OCI-LY3 (cell line): ENCODE measurements at regions not wholly inside any gene's neighbourhood (a gene's known extent, or its start where the extent isn't known, plus 50 kb on each side); places are given as distances from the start of the nearest gene placed in this dataset.

Source experiments
- H2AFZ ChIP-seq: fragments of 200-600, 300-600 bp; shearing (Covaris generic); 2 replicates; pipeline ENCODE4 v1.6.0; 2014; ENCODE audit warnings: antibody characterized with exemption, low read depth, low read length
- H3K27ac ChIP-seq: fragments of 200-600, 300-600 bp; sonication (generic); 2 replicates; pipeline ENCODE4 v1.5.1; 2014; ENCODE audit warnings: mild to moderate bottlenecking, low read length, moderate library complexity, mixed read lengths
- H3K27me3 ChIP-seq: fragments of 200-600, 300-600 bp; sonication (generic); 2 replicates; pipeline ENCODE4 v1.6.1; 2014; ENCODE audit warnings: low read depth, low read length, mixed read lengths
- H3K36me3 ChIP-seq: fragments of 200-600, 300-600 bp; sonication (generic); replicated peaks from 2 replicates; pipeline ENCODE3; 2014; ENCODE audit warnings: low read depth, low read length, mixed read lengths
- H3K4me1 ChIP-seq: fragments of 300-600, 200-600 bp; sonication (generic); 2 replicates; pipeline ENCODE4 v1.6.1; 2014; ENCODE audit warnings: low read length, mixed read lengths
- H3K4me2 ChIP-seq: fragments of 200-600, 300-600 bp; sonication (generic); 2 replicates; pipeline ENCODE4 v1.6.1; 2014; ENCODE audit warnings: low read length, mixed read lengths
- H3K4me3 ChIP-seq: fragments of 300-600, 200-600 bp; sonication (generic); 2 replicates; pipeline ENCODE4 v1.5.1; 2014; ENCODE audit warnings: antibody characterized with exemption, mild to moderate bottlenecking, low read length, moderate library complexity
- H3K79me2 ChIP-seq: fragments of 300-600, 200-600 bp; shearing (Covaris generic); 2 replicates; pipeline ENCODE4 v1.6.1; 2014; ENCODE audit warnings: mild to moderate bottlenecking, low read length, mixed read lengths
- H3K9ac ChIP-seq: fragments of 300-600, 200-600 bp; shearing (Covaris generic); 2 replicates; pipeline ENCODE4 v1.6.0; 2014; ENCODE audit warnings: mild to moderate bottlenecking, low read length, moderate library complexity
- H3K9me3 ChIP-seq: fragments of 200-600, 300-600 bp; shearing (Covaris generic); 2 replicates; pipeline ENCODE4 v1.6.1; 2014; ENCODE audit warnings: low read length, mixed read lengths; ENCODE audit not compliant: insufficient read depth
- H4K20me1 ChIP-seq: fragments of 200-600, 300-600 bp; sonication (generic); 2 replicates; pipeline ENCODE4 v1.6.1; 2016; ENCODE audit warnings: low read length, mixed read lengths; ENCODE audit not compliant: insufficient read depth
- EZH2phosphoT487 ChIP-seq: fragments of 200-600 bp; shearing (Covaris generic); IDR thresholded peaks from 2 replicates; pipeline ENCODE4 v1.6.1; 2018; ENCODE audit warnings: antibody characterized with exemption, mixed run types, low read depth
- TF ChIP-seq, protein P1 (sequence below): fragments of 200-600, 300-600 bp; sonication (generic); IDR thresholded peaks from 2 replicates; pipeline ENCODE4 v1.5.1; 2014; ENCODE audit warnings: antibody characterized with exemption, low read length, low read depth

DNA sequence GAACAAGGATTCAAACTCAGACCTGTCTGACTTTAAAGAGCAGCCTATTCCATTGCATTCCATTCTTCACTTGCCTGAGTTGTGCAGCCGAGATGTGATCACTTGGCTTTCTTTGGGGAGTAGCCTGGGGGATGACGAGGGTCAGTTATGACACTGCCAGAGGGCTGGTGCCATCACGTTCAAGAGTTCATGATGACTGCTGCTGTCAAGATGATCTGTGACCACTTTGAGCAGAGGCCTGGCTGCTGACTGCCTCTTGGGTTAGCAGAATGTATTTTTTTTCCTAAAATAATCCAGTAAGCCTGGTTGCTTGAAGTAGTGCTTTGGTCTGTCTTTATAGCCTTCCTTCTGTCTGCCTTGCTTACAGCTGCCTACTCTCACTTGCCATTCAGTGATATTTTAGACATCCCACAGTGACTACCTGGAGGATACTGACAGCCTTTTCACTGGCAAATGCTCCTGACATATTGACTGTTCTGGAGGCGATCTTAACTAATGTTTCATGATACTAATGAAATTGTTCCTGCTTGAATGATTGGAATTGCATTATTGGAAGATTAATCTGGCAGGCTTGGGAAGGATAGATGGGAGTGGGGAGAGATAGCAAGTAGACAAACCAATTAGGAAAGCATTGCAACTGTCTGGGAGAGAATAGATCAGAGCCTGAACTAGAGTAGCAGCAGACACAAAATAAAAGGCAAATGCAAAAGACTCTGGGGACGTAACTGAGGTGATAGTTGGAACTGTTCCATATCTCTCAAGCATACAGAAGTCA, 221.6 kb upstream of the LCORL start:
- Histone ChIP-seq H3K27ac (no peak overlapping the region), H3K4me2 (no peak overlapping the region), H4K20me1 (no peaks in the 10 kb centered on the region), H3K27me3 (no peaks in the 10 kb centered on the region), H2AFZ (no peak overlapping the region), H3K4me1 (no peaks in the 10 kb centered on the region), H3K9me3 (no peaks in the 10 kb centered on the region), H3K4me3 (no peak overlapping the region), H3K36me3 (no peaks in the 10 kb centered on the region), H3K9ac (no peak overlapping the region), H3K79me2 (no peaks in the 10 kb centered on the region)
- TF ChIP-seq, protein P1, sequence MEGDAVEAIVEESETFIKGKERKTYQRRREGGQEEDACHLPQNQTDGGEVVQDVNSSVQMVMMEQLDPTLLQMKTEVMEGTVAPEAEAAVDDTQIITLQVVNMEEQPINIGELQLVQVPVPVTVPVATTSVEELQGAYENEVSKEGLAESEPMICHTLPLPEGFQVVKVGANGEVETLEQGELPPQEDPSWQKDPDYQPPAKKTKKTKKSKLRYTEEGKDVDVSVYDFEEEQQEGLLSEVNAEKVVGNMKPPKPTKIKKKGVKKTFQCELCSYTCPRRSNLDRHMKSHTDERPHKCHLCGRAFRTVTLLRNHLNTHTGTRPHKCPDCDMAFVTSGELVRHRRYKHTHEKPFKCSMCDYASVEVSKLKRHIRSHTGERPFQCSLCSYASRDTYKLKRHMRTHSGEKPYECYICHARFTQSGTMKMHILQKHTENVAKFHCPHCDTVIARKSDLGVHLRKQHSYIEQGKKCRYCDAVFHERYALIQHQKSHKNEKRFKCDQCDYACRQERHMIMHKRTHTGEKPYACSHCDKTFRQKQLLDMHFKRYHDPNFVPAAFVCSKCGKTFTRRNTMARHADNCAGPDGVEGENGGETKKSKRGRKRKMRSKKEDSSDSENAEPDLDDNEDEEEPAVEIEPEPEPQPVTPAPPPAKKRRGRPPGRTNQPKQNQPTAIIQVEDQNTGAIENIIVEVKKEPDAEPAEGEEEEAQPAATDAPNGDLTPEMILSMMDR, result no peak
- no peak for TF ChIP-seq EZH2phosphoT487

DNA sequence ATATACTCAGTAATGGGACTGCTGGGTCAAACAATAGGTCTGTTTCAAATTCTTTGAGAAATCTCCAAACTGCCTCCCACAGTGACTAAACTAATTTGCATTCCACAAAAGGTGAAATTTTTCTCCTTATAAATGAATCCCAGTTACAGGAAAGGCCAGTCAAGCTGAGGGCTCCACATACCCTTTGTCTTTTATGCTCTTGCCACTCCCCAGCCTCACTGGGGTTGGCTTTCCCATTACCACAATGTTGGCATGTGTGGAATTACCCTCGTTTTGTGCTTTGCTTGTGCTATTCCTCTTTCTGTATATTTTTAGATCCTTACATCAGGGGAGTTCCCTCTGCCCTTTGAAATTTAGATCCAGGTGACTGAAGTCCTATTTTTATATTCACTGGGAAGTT, 220.2 kb upstream of the LCORL start:
- Histone ChIP-seq H3K4me1 (no peaks in the 10 kb centered on the region), H3K27ac (no peak overlapping the region), H3K9ac (no peak overlapping the region), H3K27me3 (no peaks in the 10 kb centered on the region), H3K36me3 (no peaks in the 10 kb centered on the region), H3K9me3 (no peaks in the 10 kb centered on the region), H2AFZ (no peak overlapping the region), H3K4me2 (no peak overlapping the region), H4K20me1 (no peaks in the 10 kb centered on the region), H3K4me3 (no peak overlapping the region), H3K79me2 (no peaks in the 10 kb centered on the region)
- TF ChIP-seq, protein P1, result no peak
- no peak for TF ChIP-seq EZH2phosphoT487

DNA sequence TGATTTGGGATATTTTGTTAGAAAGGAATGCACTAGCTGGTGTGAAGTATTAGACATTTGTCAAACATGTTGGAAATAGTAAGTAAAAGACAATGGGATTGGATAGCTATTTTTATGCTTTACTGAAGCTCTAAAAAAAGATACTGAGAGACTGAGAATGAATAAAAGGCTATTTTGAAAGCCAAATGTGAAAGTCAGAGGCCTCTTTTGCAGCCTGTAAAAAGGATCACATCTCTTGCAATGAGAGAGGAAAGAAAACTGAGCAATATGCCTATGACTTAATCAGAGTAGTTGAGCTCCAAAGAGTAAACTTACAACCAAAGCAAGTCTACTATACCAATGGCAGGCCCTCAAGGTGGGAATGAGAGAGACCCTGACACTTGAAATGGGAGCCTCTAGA, 212.6 kb upstream of the LCORL start:
- Histone ChIP-seq H3K4me3 (no peak overlapping the region), H2AFZ (no peak overlapping the region), H3K27me3 (no peaks in the 10 kb centered on the region), H3K4me2 (no peak overlapping the region), H3K27ac (no peak overlapping the region), H3K79me2 (no peaks in the 10 kb centered on the region), H3K9ac (no peak overlapping the region), H4K20me1 (no peaks in the 10 kb centered on the region), H3K4me1 (no peaks in the 10 kb centered on the region), H3K36me3 (no peaks in the 10 kb centered on the region), H3K9me3 (peaks cover 5% of the 10 kb centered on the region)
- TF ChIP-seq, protein P1, result no peak
- no peak for TF ChIP-seq EZH2phosphoT487

DNA sequence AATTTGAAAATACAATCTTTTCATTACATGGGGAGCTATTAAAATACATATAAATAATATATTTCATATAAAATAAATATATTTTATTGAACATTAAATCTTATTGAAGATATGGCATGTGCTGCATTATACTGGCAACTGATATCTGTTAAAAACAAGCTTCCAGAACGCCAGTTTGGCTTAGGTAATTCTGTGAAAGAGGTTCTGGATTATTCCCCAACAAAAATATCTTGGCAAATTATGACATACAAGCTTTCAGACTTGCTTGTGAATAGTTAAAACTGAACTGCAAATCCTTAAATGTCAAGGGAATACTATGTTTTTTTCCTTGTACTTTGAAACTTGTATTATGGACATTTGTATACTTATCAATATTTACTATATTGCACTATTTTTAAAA, 210.2 kb upstream of the LCORL start:
- H3K27me3 ChIP-seq, result no peaks in the 10 kb centered on the region
- peaks cover 22% of the 10 kb centered on the region for H3K9me3 ChIP-seq
- H3K36me3 ChIP-seq, result no peaks in the 10 kb centered on the region
- no peaks in the 10 kb centered on the region for H3K79me2 ChIP-seq
- no peak overlapping the region for H3K4me3 ChIP-seq
- no peaks in the 10 kb centered on the region for H3K4me1 ChIP-seq
- no peak overlapping the region for H3K9ac ChIP-seq
- no peaks in the 10 kb centered on the region for H4K20me1 ChIP-seq
- H3K4me2 ChIP-seq, result no peak overlapping the region
- H3K27ac ChIP-seq, result no peak overlapping the region
- TF ChIP-seq, protein P1, result no peak
- TF ChIP-seq EZH2phosphoT487, result no peak
- no peak overlapping the region for H2AFZ ChIP-seq
